Parathyroid adenoma (tissue), 2 donors: ENCODE measurements at regions not wholly inside any gene's neighbourhood (a gene's known extent, or its start where the extent isn't known, plus 50 kb on each side); places are given as distances from the start of the nearest gene placed in this dataset.

Source experiments
- H2AFZ ChIP-seq: fragments of 300-600 bp; sonication (generic); one replicate; pipeline ENCODE4 v1.7.0; 2017; ENCODE audit warnings: antibody characterized with exemption, mild to moderate bottlenecking
- H3K27ac ChIP-seq: fragments of 300-600 bp; sonication (generic); one replicate; pipeline ENCODE4 v1.7.0; 2017
- H3K27me3 ChIP-seq: fragments of 300-600 bp; sonication (generic); one replicate; pipeline ENCODE4 v1.7.0; 2017; ENCODE audit warnings: low read length; ENCODE audit not compliant: control insufficient read depth, insufficient read depth
- H3K36me3 ChIP-seq: fragments of 300-600 bp; sonication (generic); one replicate; pipeline ENCODE4 v1.7.0; 2017; ENCODE audit warnings: low read length; ENCODE audit not compliant: control insufficient read depth, insufficient read depth
- H3K4me1 ChIP-seq: fragments of 300-600 bp; sonication (generic); one replicate; pipeline ENCODE4 v1.7.0; 2017; ENCODE audit warnings: control low read depth
- H3K4me2 ChIP-seq: fragments of 300-600 bp; sonication (generic); one replicate; pipeline ENCODE4 v1.7.0; 2017; ENCODE audit warnings: low read length
- H3K4me3 ChIP-seq: fragments of 300-600 bp; sonication (generic); one replicate; pipeline ENCODE4 v1.7.0; 2017; ENCODE audit warnings: low read depth, low read length
- H3K79me2 ChIP-seq: fragments of 300-600 bp; sonication (generic); one replicate; pipeline ENCODE4 v1.7.0; 2017; ENCODE audit warnings: control low read depth
- H3K9ac ChIP-seq: fragments of 300-600 bp; sonication (generic); one replicate; pipeline ENCODE4 v1.7.0; 2017; ENCODE audit warnings: mild to moderate bottlenecking
- H3K9me3 ChIP-seq: fragments of 300-600 bp; sonication (generic); one replicate; pipeline ENCODE4 v1.7.0; 2017; ENCODE audit warnings: low read length; ENCODE audit not compliant: control insufficient read depth
- CTCF ChIP-seq: fragments of 300-600 bp; sonication (generic); IDR thresholded peaks from one replicate; pipeline ENCODE4 v1.7.0; 2017; ENCODE audit warnings: antibody characterized with exemption, mild to moderate bottlenecking
- donor health status: primary hyperparathyroidism.

- Histone ChIP-seq H3K27me3 (no peaks in the 10 kb centered on the region), H3K4me2 (no peak overlapping the region), H3K27ac (no peak overlapping the region), H2AFZ (no peak overlapping the region), H3K4me1 (peaks cover 5% of the 10 kb centered on the region), H3K4me3 (no peak overlapping the region), H3K9me3 (no peaks in the 10 kb centered on the region), H3K9ac (no peak overlapping the region), H3K36me3 (no peaks in the 10 kb centered on the region), H3K79me2 (no peaks in the 10 kb centered on the region)
- TF ChIP-seq CTCF: no peak
Measured at GRCh38 chr18:57975805-57976204, 68.2 kb upstream of the NEDD4L start.

GRCh38 chr18:57974585-57975265, 69.3 kb upstream of the NEDD4L start:
- Histone ChIP-seq H2AFZ (no peak overlapping the region), H3K9ac (no peak overlapping the region), H3K36me3 (no peaks in the 10 kb centered on the region), H3K4me2 (no peak overlapping the region), H3K27ac (no peak overlapping the region), H3K4me3 (no peak overlapping the region), H3K4me1 (no peaks in the 10 kb centered on the region), H3K9me3 (no peaks in the 10 kb centered on the region), H3K79me2 (no peaks in the 10 kb centered on the region), H3K27me3 (no peaks in the 10 kb centered on the region)
- no peak for TF ChIP-seq CTCF

GRCh38 chr18:57973889-57974288, 70.1 kb upstream of the NEDD4L start:
- no peak overlapping the region for H3K9ac ChIP-seq

GRCh38 chr18:57970356-57971095, 73.5 kb upstream of the NEDD4L start:
- Histone ChIP-seq H3K79me2 (no peaks in the 10 kb centered on the region), H3K4me2 (no peak overlapping the region), H3K27ac (no peak overlapping the region), H3K4me1 (no peaks in the 10 kb centered on the region), H2AFZ (peak overlapping the region; percentile 39), H3K9ac (no peak overlapping the region), H3K36me3 (no peaks in the 10 kb centered on the region), H3K4me3 (no peak overlapping the region), H3K9me3 (no peaks in the 10 kb centered on the region), H3K27me3 (no peaks in the 10 kb centered on the region)
- TF ChIP-seq CTCF: no peak

More at GRCh38 chr18:57973889-57974288, 70.1 kb upstream of the NEDD4L start:
- Histone ChIP-seq H3K4me2 (no peak overlapping the region), H3K9me3 (no peaks in the 10 kb centered on the region), H3K4me3 (no peak overlapping the region), H3K27ac (no peak overlapping the region), H3K36me3 (no peaks in the 10 kb centered on the region), H3K4me1 (no peaks in the 10 kb centered on the region), H3K79me2 (no peaks in the 10 kb centered on the region), H3K27me3 (no peaks in the 10 kb centered on the region), H2AFZ (no peak overlapping the region)
- no peak for TF ChIP-seq CTCF
